H1 (cell line): ENCODE measurements at regions not wholly inside any gene's neighbourhood (a gene's known extent, or its start where the extent isn't known, plus 50 kb on each side); places are given as distances from the start of the nearest gene placed in this dataset.

Experiments
- FOSL1 ChIP-seq: IDR thresholded peaks from 2 replicates; pipeline ENCODE4 v1.6.1; 2011; ENCODE audit warnings: mild to moderate bottlenecking, low read depth, low read length, moderate library complexity; ENCODE audit not compliant: insufficient read depth
- KDM5A ChIP-seq: fragments of 200-600 bp; IDR thresholded peaks from 2 replicates; pipeline ENCODE4 v1.7.1; 2012; ENCODE audit warnings: mild to moderate bottlenecking, low read length, inconsistent platforms, mixed read lengths
- MAX ChIP-seq: IDR thresholded peaks from 2 replicates; pipeline ENCODE4 v1.6.1; 2012; ENCODE audit warnings: inconsistent platforms
- PHF8 ChIP-seq: fragments of 200-600 bp; sonication (generic); conservative IDR thresholded peaks from 2 replicates; pipeline ENCODE4 v1.7.1; 2012; ENCODE audit warnings: low read depth, mild to moderate bottlenecking, inconsistent platforms, low read length, moderate library complexity
- RFX5 ChIP-seq: IDR thresholded peaks from 2 replicates; pipeline ENCODE4 v1.6.1; 2011; ENCODE audit warnings: low read depth, low read length, improper control_type of control experiment, borderline replicate concordance
- SIRT6 ChIP-seq: IDR thresholded peaks from one replicate; pipeline ENCODE4 v1.7.1; 2012; ENCODE audit warnings: low read length, inconsistent platforms
- TBP ChIP-seq: IDR thresholded peaks from 2 replicates; pipeline ENCODE4 v1.6.1; 2011; ENCODE audit warnings: low read depth, low read length, improper control_type of control experiment

GRCh38 chr5:43839218-43839617, 236.2 kb downstream of the NNT start (continued):
- TF ChIP-seq FOSL1: no peak
- no peak for TF ChIP-seq RFX5
- TF ChIP-seq TBP: no peak
- TF ChIP-seq MAX: no peak
- TF ChIP-seq PHF8: no peak
- TF ChIP-seq SIRT6: no peak
- no peak for TF ChIP-seq KDM5A
